MCF 10A (cell line): ENCODE measurements at regions not wholly inside any gene's neighbourhood (a gene's known extent, or its start where the extent isn't known, plus 50 kb on each side); places are given as distances from the start of the nearest gene placed in this dataset.

Source experiments
- BruUV-seq: library from RNA; stranded (reverse); fragments of 400-500 nt; replicated peaks from 2 replicates; lab custom pipeline; 2021; lab: Mats Ljungman, UMichigan
- CTCF ChIA-PET: fragments of 300-600 bp; sonication (Branson Sonifier 250); formaldehyde crosslinking; extraction: SDS; loops from one replicate; lab custom pipeline; 2021; ENCODE audit warnings: antibody characterized with exemption, inconsistent platforms; lab: Yijun Ruan, JAX
- POLR2A ChIA-PET: fragments of 300-600, 350-650 bp; sonication (Branson Sonifier 250); formaldehyde crosslinking; extraction: SDS; loops from one replicate; lab custom pipeline; 2020; ENCODE audit warnings: antibody characterized with exemption, inconsistent platforms; lab: Yijun Ruan, JAX
- DNase-seq: peaks from one replicate; pipeline ENCODE4 v3.0.0-alpha.2; 2018; ENCODE audit not compliant: unreplicated experiment
- H3K27ac Mint-ChIP-seq: one replicate; pipeline ENCODE4 v1.8.0; 2022; ENCODE audit warnings: mild to moderate bottlenecking, low read depth, mixed read lengths; ENCODE audit not compliant: unreplicated experiment
- H3K27me3 Mint-ChIP-seq: one replicate; pipeline ENCODE4 v1.8.0; 2022; ENCODE audit warnings: mixed read lengths; ENCODE audit not compliant: insufficient read depth, unreplicated experiment
- H3K36me3 Mint-ChIP-seq: one replicate; pipeline ENCODE4 v1.8.0; 2022; ENCODE audit warnings: mild to moderate bottlenecking, moderate library complexity, mixed read lengths; ENCODE audit not compliant: insufficient read depth, unreplicated experiment
- H3K4me1 Mint-ChIP-seq: one replicate; pipeline ENCODE4 v1.8.0; 2022; ENCODE audit warnings: mixed read lengths; ENCODE audit not compliant: insufficient read depth, unreplicated experiment
- H3K4me3 Mint-ChIP-seq: one replicate; pipeline ENCODE4 v1.8.0; 2022; ENCODE audit warnings: mild to moderate bottlenecking, moderate library complexity, mixed read lengths; ENCODE audit not compliant: unreplicated experiment
- H3K9me3 Mint-ChIP-seq: one replicate; pipeline ENCODE4 v1.8.0; 2022; ENCODE audit warnings: mixed read lengths; ENCODE audit not compliant: unreplicated experiment
- CTCF ChIP-seq: fragments of 200-600 bp; IDR thresholded peaks from one replicate; pipeline ENCODE4 v1.8.0; 2022; ENCODE audit warnings: antibody characterized with exemption, mild to moderate bottlenecking; ENCODE audit not compliant: unreplicated experiment
- intact Hi-C: fragments of 100-400 bp; cut with micrococcal nuclease; formaldehyde crosslinking; loops from 2 replicates; pipeline ENCODE4 v1.14.1; 2022

- TF ChIP-seq CTCF = no peak
- no peak overlapping the region for H3K4me3 Mint-ChIP-seq
- no peaks in the 10 kb centered on the region for H3K36me3 Mint-ChIP-seq
- BruUV-seq = no TSS peak
- no peak for DNase-seq
- no peak overlapping the region for H3K27ac Mint-ChIP-seq
- CTCF ChIA-PET = interaction anchor here (0.7 kb wide), 1 partner anchor 721 kb away, joined by 4 read pairs; no protein-coding TSS in a partner anchor
- H3K4me1 Mint-ChIP-seq = peaks cover 7% of the 10 kb centered on the region
- intact Hi-C loops = no loop called here
- POLR2A ChIA-PET = no interaction called here
- peaks cover 6% of the 10 kb centered on the region for H3K9me3 Mint-ChIP-seq
- no peaks in the 10 kb centered on the region for H3K27me3 Mint-ChIP-seq
Measured at GRCh38 chr5:144913661-144914060, 743.0 kb downstream of the KCTD16 start.

GRCh38 chr5:144896473-144896872 is 725.8 kb downstream of the KCTD16 start:
- intact Hi-C loops = no loop called here
- no TSS peak for BruUV-seq
- no peaks in the 10 kb centered on the region for H3K36me3 Mint-ChIP-seq

GRCh38 chr5:144886668-144887067 is 716.0 kb downstream of the KCTD16 start:
- H3K4me3 Mint-ChIP-seq = no peak overlapping the region
- intact Hi-C loops = no loop called here
- no peak for DNase-seq
- H3K27me3 Mint-ChIP-seq = no peaks in the 10 kb centered on the region
- TF ChIP-seq CTCF = no peak
- H3K4me1 Mint-ChIP-seq = no peaks in the 10 kb centered on the region
- no TSS peak for BruUV-seq
- ChIA-PET POLR2A (interaction anchor here (0.6 kb wide), 1 partner anchor 10 kb away, joined by 3 read pairs; no protein-coding TSS in a partner anchor), CTCF (no interaction called here)
- no peaks in the 10 kb centered on the region for H3K36me3 Mint-ChIP-seq
- no peaks in the 10 kb centered on the region for H3K9me3 Mint-ChIP-seq
- no peak overlapping the region for H3K27ac Mint-ChIP-seq

More at GRCh38 chr5:144896473-144896872, 725.8 kb downstream of the KCTD16 start:
- ChIA-PET CTCF (interaction anchor here (1.6 kb wide), 1 partner anchor 428 kb away, joined by 5 read pairs; no protein-coding TSS in a partner anchor), POLR2A (no interaction called here)
- Mint-ChIP-seq H3K27ac (no peak overlapping the region), H3K4me1 (no peaks in the 10 kb centered on the region), H3K9me3 (no peaks in the 10 kb centered on the region), H3K4me3 (no peak overlapping the region), H3K27me3 (no peaks in the 10 kb centered on the region)
- no peak for DNase-seq
- TF ChIP-seq CTCF = no peak

GRCh38 chr5:144882739-144883283 is 712.1 kb downstream of the KCTD16 start:
- no TSS peak for BruUV-seq
- intact Hi-C loops = no loop called here
- Mint-ChIP-seq H3K27ac (no peak overlapping the region), H3K27me3 (no peaks in the 10 kb centered on the region), H3K36me3 (no peaks in the 10 kb centered on the region), H3K4me3 (no peak overlapping the region), H3K4me1 (no peaks in the 10 kb centered on the region), H3K9me3 (no peaks in the 10 kb centered on the region)
- ChIA-PET POLR2A (no interaction called here), CTCF (no interaction called here)
- no peak for TF ChIP-seq CTCF
- no peak for DNase-seq
